WTC11 (cell line): ENCODE measurements at regions not wholly inside any gene's neighbourhood (a gene's known extent, or its start where the extent isn't known, plus 50 kb on each side); places are given as distances from the start of the nearest gene placed in this dataset.

Source experiments
- ATAC-seq: fragments of 200-7000 bp; cut with Tn5 transposase; 2 replicates; pipeline ENCODE4 v1.10.0; 2021; ENCODE audit warnings: mild to moderate bottlenecking, moderate library complexity
- CTCF ChIA-PET: fragments of 300-600 bp; sonication (Branson Sonifier 250); formaldehyde crosslinking; loops from one replicate; lab custom pipeline; 2021; ENCODE audit warnings: antibody characterized with exemption; lab: Charles Lee
- POLR2A ChIA-PET: fragments of 350-600 bp; sonication (Branson Sonifier 250); formaldehyde crosslinking; loops from one replicate; lab custom pipeline; 2021; ENCODE audit warnings: antibody characterized with exemption; lab: Charles Lee
- DNase-seq: peaks from one replicate; pipeline ENCODE4 v3.0.0; 2021; ENCODE audit warnings: low spot score
- H3K27ac Mint-ChIP-seq: 2 replicates; pipeline ENCODE4 v1.8.0; 2021; ENCODE audit warnings: mixed read lengths
- H3K27me3 Mint-ChIP-seq: 2 replicates; pipeline ENCODE4 v1.8.0; 2021; ENCODE audit warnings: low read depth, mild to moderate bottlenecking, moderate library complexity, mixed read lengths
- H3K36me3 Mint-ChIP-seq: 2 replicates; pipeline ENCODE4 v1.8.0; 2021; ENCODE audit warnings: mixed read lengths
- H3K4me1 Mint-ChIP-seq: 2 replicates; pipeline ENCODE4 v1.8.0; 2022; ENCODE audit warnings: mixed read lengths
- H3K4me3 Mint-ChIP-seq: 2 replicates; pipeline ENCODE4 v1.8.0; 2021; ENCODE audit warnings: mild to moderate bottlenecking, moderate library complexity, mixed read lengths
- H3K9me3 Mint-ChIP-seq: 2 replicates; pipeline ENCODE4 v1.8.0; 2021; ENCODE audit warnings: mixed read lengths
- E2F4 ChIP-seq: sonication (generic); formaldehyde crosslinking; IDR thresholded peaks from 2 replicates; pipeline ENCODE4 v1.8.1; 2022; ENCODE audit warnings: low read depth, mild to moderate bottlenecking, moderate library complexity, missing genetic modification reagents, borderline replicate concordance
- ELF4 ChIP-seq: sonication (generic); formaldehyde crosslinking; IDR thresholded peaks from 2 replicates; pipeline ENCODE4 v1.8.1; 2022; ENCODE audit warnings: low read depth, mild to moderate bottlenecking, moderate library complexity, missing genetic modification reagents
- GRHL2 ChIP-seq: fragments of 250-450 bp; sonication (Bioruptor Pico); IDR thresholded peaks from 2 replicates; pipeline ENCODE4 v1.8.0; 2022; ENCODE audit warnings: mild to moderate bottlenecking, moderate library complexity; ENCODE audit not compliant: insufficient replicate concordance, severe bottlenecking
- MYBL2 ChIP-seq: sonication (generic); formaldehyde crosslinking; IDR thresholded peaks from 2 replicates; pipeline ENCODE4 v1.8.1; 2023; ENCODE audit warnings: mild to moderate bottlenecking, moderate library complexity, missing genetic modification reagents
- NFE2L1 ChIP-seq: sonication (generic); formaldehyde crosslinking; IDR thresholded peaks from 2 replicates; pipeline ENCODE4 v1.8.1; 2023; ENCODE audit warnings: missing genetic modification reagents
- PRRX2 ChIP-seq: fragments of 250-450 bp; sonication (Bioruptor Pico); IDR thresholded peaks from 2 replicates; pipeline ENCODE4 v1.8.0; 2021; ENCODE audit warnings: mild to moderate bottlenecking
- RELA ChIP-seq: sonication (generic); formaldehyde crosslinking; IDR thresholded peaks from 2 replicates; pipeline ENCODE4 v1.8.1; 2022; ENCODE audit warnings: missing genetic modification reagents, mild to moderate bottlenecking, borderline replicate concordance
- SMAD4 ChIP-seq: sonication (generic); formaldehyde crosslinking; IDR thresholded peaks from 2 replicates; pipeline ENCODE4 v1.8.0; 2022; ENCODE audit warnings: mild to moderate bottlenecking, missing genetic modification reagents
- SOX15 ChIP-seq: fragments of 250-450 bp; sonication (Bioruptor Pico); IDR thresholded peaks from 2 replicates; pipeline ENCODE4 v1.9.0; 2021; ENCODE audit warnings: mild to moderate bottlenecking
- SP1 ChIP-seq: sonication (generic); formaldehyde crosslinking; conservative IDR thresholded peaks from 2 replicates; pipeline ENCODE4 v1.8.1; 2022; ENCODE audit warnings: missing genetic modification reagents
- TEAD4 ChIP-seq: sonication (generic); formaldehyde crosslinking; IDR thresholded peaks from 2 replicates; pipeline ENCODE4 v1.8.0; 2022; ENCODE audit warnings: mild to moderate bottlenecking, missing genetic modification reagents
- TP53 ChIP-seq: sonication (generic); formaldehyde crosslinking; IDR thresholded peaks from 2 replicates; pipeline ENCODE4 v1.8.1; 2023; ENCODE audit warnings: mild to moderate bottlenecking, missing genetic modification reagents
- ZNF425 ChIP-seq: fragments of 250-450 bp; sonication (Bioruptor Pico); conservative IDR thresholded peaks from 2 replicates; pipeline ENCODE4 v1.9.0; 2021; ENCODE audit warnings: mild to moderate bottlenecking
- ZNF671 ChIP-seq: fragments of 250-450 bp; sonication (Bioruptor Pico); IDR thresholded peaks from 2 replicates; pipeline ENCODE4 v1.8.0; 2021; ENCODE audit warnings: mild to moderate bottlenecking
- ZSCAN18 ChIP-seq: fragments of 250-450 bp; sonication (Bioruptor Pico); IDR thresholded peaks from 2 replicates; pipeline ENCODE4 v2.1.2; 2022; ENCODE audit warnings: mild to moderate bottlenecking, moderate library complexity
- TF ChIP-seq, protein P1 (sequence below): sonication (generic); formaldehyde crosslinking; IDR thresholded peaks from 2 replicates; pipeline ENCODE4 v1.8.1; 2022; ENCODE audit warnings: low read depth, missing genetic modification reagents, borderline replicate concordance
- TF ChIP-seq, protein P2 (sequence below): sonication (generic); formaldehyde crosslinking; IDR thresholded peaks from 2 replicates; pipeline ENCODE4 v1.8.0; 2022; ENCODE audit warnings: mild to moderate bottlenecking, missing genetic modification reagents
- TF ChIP-seq, protein P3 (sequence below): fragments of 250-450 bp; sonication (Bioruptor Pico); IDR thresholded peaks from 2 replicates; pipeline ENCODE4 v1.9.0; 2021; ENCODE audit warnings: moderate library complexity, mild to moderate bottlenecking, inconsistent platforms, borderline replicate concordance

DNA sequence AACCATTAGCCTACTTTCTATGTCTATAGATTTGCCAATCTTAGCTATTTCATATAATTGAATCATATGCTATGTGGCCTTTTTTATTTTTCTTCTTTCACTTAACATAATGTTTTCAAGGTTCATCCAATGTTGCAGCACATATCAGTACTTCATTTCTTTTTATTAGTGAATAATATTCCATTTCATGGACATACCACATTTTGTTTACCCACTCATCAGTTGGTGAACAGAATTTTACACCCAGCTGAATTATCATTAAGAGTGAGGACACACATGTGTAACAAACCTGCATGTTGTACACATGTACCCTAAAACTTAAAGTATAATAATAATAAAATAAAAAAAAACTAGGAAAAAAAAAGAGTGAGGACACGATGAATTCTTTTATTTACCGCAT, 81.7 kb upstream of the C3orf80 start:
- ATAC-seq (no peak), DNase-seq (no peak)
- CTCF ChIA-PET: no interaction called here
- H3K4me3 Mint-ChIP-seq: no peak overlapping the region
- POLR2A ChIA-PET: no interaction called here
- H3K9me3 Mint-ChIP-seq: peaks cover 30% of the 10 kb centered on the region
- TF ChIP-seq, protein P1, sequence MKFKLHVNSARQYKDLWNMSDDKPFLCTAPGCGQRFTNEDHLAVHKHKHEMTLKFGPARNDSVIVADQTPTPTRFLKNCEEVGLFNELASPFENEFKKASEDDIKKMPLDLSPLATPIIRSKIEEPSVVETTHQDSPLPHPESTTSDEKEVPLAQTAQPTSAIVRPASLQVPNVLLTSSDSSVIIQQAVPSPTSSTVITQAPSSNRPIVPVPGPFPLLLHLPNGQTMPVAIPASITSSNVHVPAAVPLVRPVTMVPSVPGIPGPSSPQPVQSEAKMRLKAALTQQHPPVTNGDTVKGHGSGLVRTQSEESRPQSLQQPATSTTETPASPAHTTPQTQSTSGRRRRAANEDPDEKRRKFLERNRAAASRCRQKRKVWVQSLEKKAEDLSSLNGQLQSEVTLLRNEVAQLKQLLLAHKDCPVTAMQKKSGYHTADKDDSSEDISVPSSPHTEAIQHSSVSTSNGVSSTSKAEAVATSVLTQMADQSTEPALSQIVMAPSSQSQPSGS (CRISPR knock-in tag): no peak
- TF ChIP-seq GRHL2: no peak
- TF ChIP-seq, protein P2, sequence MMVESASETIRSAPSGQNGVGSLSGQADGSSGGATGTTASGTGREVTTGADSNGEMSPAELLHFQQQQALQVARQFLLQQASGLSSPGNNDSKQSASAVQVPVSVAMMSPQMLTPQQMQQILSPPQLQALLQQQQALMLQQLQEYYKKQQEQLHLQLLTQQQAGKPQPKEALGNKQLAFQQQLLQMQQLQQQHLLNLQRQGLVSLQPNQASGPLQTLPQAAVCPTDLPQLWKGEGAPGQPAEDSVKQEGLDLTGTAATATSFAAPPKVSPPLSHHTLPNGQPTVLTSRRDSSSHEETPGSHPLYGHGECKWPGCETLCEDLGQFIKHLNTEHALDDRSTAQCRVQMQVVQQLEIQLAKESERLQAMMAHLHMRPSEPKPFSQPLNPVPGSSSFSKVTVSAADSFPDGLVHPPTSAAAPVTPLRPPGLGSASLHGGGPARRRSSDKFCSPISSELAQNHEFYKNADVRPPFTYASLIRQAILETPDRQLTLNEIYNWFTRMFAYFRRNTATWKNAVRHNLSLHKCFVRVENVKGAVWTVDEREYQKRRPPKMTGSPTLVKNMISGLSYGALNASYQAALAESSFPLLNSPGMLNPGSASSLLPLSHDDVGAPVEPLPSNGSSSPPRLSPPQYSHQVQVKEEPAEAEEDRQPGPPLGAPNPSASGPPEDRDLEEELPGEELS (CRISPR knock-in tag): no peak
- no peak for TF ChIP-seq PRRX2
- TF ChIP-seq SOX15 (CRISPR knock-in tag): no peak
- no peak for TF ChIP-seq MYBL2
- no peak for TF ChIP-seq ELF4 (CRISPR knock-in tag)
- TF ChIP-seq SP1 (CRISPR knock-in tag): no peak
- TF ChIP-seq SMAD4: no peak
- TF ChIP-seq ZNF425 (CRISPR knock-in tag): no peak
- TF ChIP-seq ZNF671: no peak
- TF ChIP-seq, protein P3, sequence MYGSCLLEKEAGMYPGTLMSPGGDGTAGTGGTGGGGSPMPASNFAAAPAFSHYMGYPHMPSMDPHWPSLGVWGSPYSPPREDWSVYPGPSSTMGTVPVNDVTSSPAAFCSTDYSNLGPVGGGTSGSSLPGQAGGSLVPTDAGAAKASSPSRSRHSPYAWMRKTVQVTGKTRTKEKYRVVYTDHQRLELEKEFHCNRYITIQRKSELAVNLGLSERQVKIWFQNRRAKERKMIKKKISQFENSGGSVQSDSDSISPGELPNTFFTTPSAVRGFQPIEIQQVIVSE (CRISPR knock-in tag): no peak
- TF ChIP-seq RELA (CRISPR knock-in tag): no peak
- TF ChIP-seq NFE2L1: no peak
- TF ChIP-seq E2F4: no peak
- no peak for TF ChIP-seq TP53
- TF ChIP-seq ZSCAN18: no peak
- H3K27me3 Mint-ChIP-seq: no peaks in the 10 kb centered on the region; the same call in 1 of the 2 replicates
- no peak overlapping the region for H3K27ac Mint-ChIP-seq
- no peaks in the 10 kb centered on the region for H3K4me1 Mint-ChIP-seq
- peaks cover 10% of the 10 kb centered on the region for H3K36me3 Mint-ChIP-seq

DNA sequence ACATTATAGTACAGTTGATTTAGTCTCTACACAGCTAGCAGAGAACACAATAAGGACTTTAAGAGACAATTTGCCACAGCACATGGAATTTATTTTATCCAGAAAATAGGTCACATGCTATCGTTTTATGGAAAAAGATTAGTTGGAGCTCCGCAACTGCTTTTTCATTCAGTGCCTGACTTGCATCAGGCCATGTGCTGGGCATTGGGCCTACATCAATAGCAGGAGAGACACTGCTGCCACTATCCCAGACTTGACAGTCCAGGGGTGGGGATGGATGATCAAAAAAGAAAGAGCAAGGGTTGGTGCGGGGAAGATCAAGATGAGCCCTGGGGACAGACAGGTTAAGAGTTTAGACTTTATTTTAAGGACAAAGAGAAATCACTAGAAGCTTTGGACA, 75.2 kb upstream of the C3orf80 start:
- Mint-ChIP-seq H3K27ac (no peak overlapping the region), H3K4me3 (no peak overlapping the region), H3K27me3 (no peaks in the 10 kb centered on the region), H3K4me1 (peaks cover 4% of the 10 kb centered on the region; the same call in 1 of the 2 replicates), H3K9me3 (peaks cover 7% of the 10 kb centered on the region), H3K36me3 (no peaks in the 10 kb centered on the region)
- no peak for TF ChIP-seq TEAD4 (CRISPR knock-in tag)
- TF ChIP-seq, protein P1 (CRISPR knock-in tag): no peak
- no peak for ATAC-seq
- ChIA-PET POLR2A (no interaction called here), CTCF (interaction anchor here (1.5 kb wide), 1 partner anchor 161 kb away, joined by 3 read pairs; the partner anchor contains the start of gene IL12A)
- DNase-seq: no peak
